HCT116 (cell line): ENCODE measurements at regions not wholly inside any gene's neighbourhood (a gene's known extent, or its start where the extent isn't known, plus 50 kb on each side); places are given as distances from the start of the nearest gene placed in this dataset.

Experiments
- ATAC-seq: fragments of 200-7000 bp; cut with Tn5 transposase; 2 replicates; pipeline ENCODE4 v1.9.1; 2020; ENCODE audit warnings: mild to moderate bottlenecking, moderate library complexity
- BruUV-seq: library from RNA; stranded (reverse); fragments of 400-500 nt; replicated peaks from 2 replicates; lab custom pipeline; 2021; lab: Mats Ljungman, UMichigan
- CTCF ChIA-PET: fragments of 300-600 bp; sonication (Branson Sonifier 250); formaldehyde crosslinking; loops from one replicate; lab custom pipeline; 2021; ENCODE audit warnings: antibody characterized with exemption; lab: Charles Lee
- POLR2A ChIA-PET: fragments of 300-600, 350-600 bp; sonication (Branson Sonifier 250); formaldehyde crosslinking; loops from one replicate; lab custom pipeline; 2021; ENCODE audit warnings: antibody characterized with exemption; lab: Charles Lee
- RAD21 ChIA-PET, 2 experiments: fragments of 300-600 bp; sonication (Branson Sonifier 250); formaldehyde crosslinking; loops; one replicate each; lab custom pipeline; 2023; ENCODE audit warnings: low total read pairs in 2 of 2; ENCODE audit not compliant: uncharacterized antibody in 2 of 2, unreplicated experiment in 2 of 2, low non-redundant PET in 1 of 2; lab: Charles Lee
- DNase-seq: peaks from one replicate; pipeline ENCODE4 v3.0.0-alpha.2; 2010; ENCODE audit warnings: low read depth, low spot score
- H2AFZ ChIP-seq: fragments of 200-600 bp; shearing (Covaris generic), sonication (generic); 2 replicates; pipeline ENCODE4 v1.6.1; 2017; ENCODE audit warnings: low read depth, mixed run types, mixed read lengths, antibody characterized with exemption, low read length; ENCODE audit not compliant: poor library complexity, severe bottlenecking
- H3K27ac ChIP-seq: 2 replicates; pipeline ENCODE4 v1.5.1; 2012; ENCODE audit warnings: low read depth, low read length
- H3K27me3 ChIP-seq: fragments of 200-600 bp; sonication (generic); 2 replicates; pipeline ENCODE4 v1.6.1; 2016; ENCODE audit warnings: mixed run types, low read length, mixed read lengths; ENCODE audit not compliant: insufficient read depth
- H3K36me3 ChIP-seq, 2 experiments: fragments of 200-500 bp in 1 of 2; fragments of 200-600 bp in 1 of 2; sonication (Bioruptor generic) in 1 of 2; sonication (generic) in 1 of 2; 2 replicates each; pipeline versions ENCODE4 v1.5.1 to v1.6.1; 2014 to 2016; ENCODE audit warnings: low read length in 2 of 2, inconsistent platforms in 1 of 2, mixed read lengths in 1 of 2, mixed run types in 1 of 2; ENCODE audit not compliant: insufficient read depth in 2 of 2, control insufficient read depth in 1 of 2
- H3K4me1 ChIP-seq, 2 experiments: fragments of 200-600 bp in 1 of 2; sonication (generic) in 1 of 2; 2 replicates each; pipeline versions ENCODE4 v1.5.1 to v1.6.1; 2012 to 2017; ENCODE audit warnings: low read length in 2 of 2, inconsistent platforms in 1 of 2, mild to moderate bottlenecking in 1 of 2, mixed read lengths in 1 of 2, mixed run types in 1 of 2, moderate library complexity in 1 of 2; ENCODE audit not compliant: insufficient read depth in 2 of 2, control insufficient read depth in 1 of 2
- H3K4me2 ChIP-seq: fragments of 200-600 bp; sonication (generic); 2 replicates; pipeline ENCODE4 v1.6.1; 2017; ENCODE audit warnings: mixed run types, low read length, mixed read lengths
- H3K4me3 ChIP-seq, 2 experiments: fragments of 200-600 bp in 1 of 2; sonication (generic) in 1 of 2; replicated peaks in 1 of 2; 2 replicates each; pipeline ENCODE4 v1.5.1; 2011 to 2016; ENCODE audit warnings: low read length in 2 of 2, control low read depth in 1 of 2, low read depth in 1 of 2, mild to moderate bottlenecking in 1 of 2, mixed read lengths in 1 of 2, mixed run types in 1 of 2
- H3K79me2 ChIP-seq: fragments of 200-600 bp; sonication (generic); 2 replicates; pipeline ENCODE4 v1.6.1; 2017; ENCODE audit warnings: mild to moderate bottlenecking, mixed run types, low read length, moderate library complexity, mixed read lengths; ENCODE audit not compliant: insufficient read depth
- H3K9ac ChIP-seq: fragments of 200-600 bp; sonication (generic); 2 replicates; pipeline ENCODE4 v1.6.1; 2016; ENCODE audit warnings: low read length, mixed read lengths
- H3K9me2 ChIP-seq: fragments of 200-600 bp; sonication (generic), shearing (Covaris generic); 2 replicates; pipeline ENCODE4 v1.6.1; 2017; ENCODE audit warnings: mixed run types, mild to moderate bottlenecking, moderate library complexity; ENCODE audit not compliant: insufficient read depth
- H3K9me3 ChIP-seq, 2 experiments: fragments of 200-500 bp in 1 of 2; fragments of 200-600 bp in 1 of 2; sonication (Bioruptor generic) in 1 of 2; sonication (generic) in 1 of 2; 2 replicates each; pipeline ENCODE4 v1.6.1; 2014 to 2017; ENCODE audit warnings: low read length in 2 of 2, mixed read lengths in 2 of 2, inconsistent platforms in 1 of 2, low read depth in 1 of 2, mild to moderate bottlenecking in 1 of 2, mixed run types in 1 of 2, moderate library complexity in 1 of 2; ENCODE audit not compliant: control insufficient read depth in 1 of 2, insufficient read depth in 1 of 2
- H4K20me1 ChIP-seq: fragments of 200-600 bp; sonication (generic), shearing (Covaris generic); 2 replicates; pipeline ENCODE4 v1.6.1; 2017; ENCODE audit warnings: mixed run types, mild to moderate bottlenecking, moderate library complexity; ENCODE audit not compliant: insufficient read depth
- ATF3 ChIP-seq: IDR thresholded peaks from 2 replicates; pipeline ENCODE4 v1.6.1; 2012
- CBX3 ChIP-seq: IDR thresholded peaks from 2 replicates; pipeline ENCODE4 v1.6.1; 2012; ENCODE audit warnings: low read depth
- CEBPB ChIP-seq: IDR thresholded peaks from 2 replicates; pipeline ENCODE4 v1.6.1; 2012; ENCODE audit warnings: low read depth
- CTCF ChIP-seq, 3 experiments: fragments of 200-600 bp in 1 of 3; sonication (generic) in 1 of 3; IDR thresholded peaks in 2 of 3; conservative IDR thresholded peaks in 1 of 3; 2 replicates each; pipeline ENCODE4 v1.5.1; 2012 to 2017; ENCODE audit warnings: low read depth in 2 of 3, low read length in 2 of 3, antibody characterized with exemption in 1 of 3, borderline replicate concordance in 1 of 3, control low read depth in 1 of 3, mild to moderate bottlenecking in 1 of 3, mixed read lengths in 1 of 3, mixed run types in 1 of 3, moderate library complexity in 1 of 3; ENCODE audit not compliant: insufficient read depth in 1 of 3
- EGR1 ChIP-seq: IDR thresholded peaks from 2 replicates; pipeline ENCODE4 v1.6.1; 2012; ENCODE audit warnings: low read depth
- ELF1 ChIP-seq: IDR thresholded peaks from 2 replicates; pipeline ENCODE4 v1.6.1; 2012; ENCODE audit warnings: low read depth, borderline replicate concordance
- EZH2 ChIP-seq: fragments of 200-600 bp; sonication (generic); IDR thresholded peaks from 2 replicates; pipeline ENCODE4 v1.6.1; 2017; ENCODE audit warnings: antibody characterized with exemption, mixed run types
- EZH2phosphoT487 ChIP-seq: fragments of 200-600 bp; IDR thresholded peaks from 2 replicates; pipeline ENCODE4 v1.6.1; 2018; ENCODE audit warnings: antibody characterized with exemption, borderline replicate concordance
- FOSL1 ChIP-seq: IDR thresholded peaks from 2 replicates; pipeline ENCODE4 v1.6.1; 2012; ENCODE audit warnings: low read depth
- POLR2A ChIP-seq: IDR thresholded peaks from 2 replicates; pipeline ENCODE4 v1.7.0; 2011; ENCODE audit warnings: borderline replicate concordance; ENCODE audit not compliant: insufficient read depth, insufficient read length; ENCODE audit errors: extremely low read depth
- RAD21 ChIP-seq: IDR thresholded peaks from 2 replicates; pipeline ENCODE4 v1.6.1; 2012; ENCODE audit warnings: low read depth, mild to moderate bottlenecking
- REST ChIP-seq: IDR thresholded peaks from 2 replicates; pipeline ENCODE4 v1.6.1; 2012; ENCODE audit warnings: low read depth
- SIN3A ChIP-seq: IDR thresholded peaks from 2 replicates; pipeline ENCODE4 v1.6.1; 2012; ENCODE audit warnings: low read depth
- SP1 ChIP-seq: IDR thresholded peaks from 2 replicates; pipeline ENCODE4 v1.6.1; 2012; ENCODE audit warnings: low read depth
- SRF ChIP-seq: IDR thresholded peaks from 2 replicates; pipeline ENCODE4 v1.6.1; 2012; ENCODE audit warnings: low read depth
- TCF7L2 ChIP-seq: IDR thresholded peaks from 2 replicates; pipeline ENCODE4 v1.7.0; 2011; ENCODE audit warnings: borderline replicate concordance, inconsistent platforms; ENCODE audit not compliant: insufficient read depth, insufficient read length; ENCODE audit errors: extremely low read depth
- YY1 ChIP-seq: IDR thresholded peaks from 2 replicates; pipeline ENCODE4 v1.6.1; 2011; ENCODE audit warnings: low read length, low read depth, moderate library complexity, mild to moderate bottlenecking; ENCODE audit not compliant: insufficient replicate concordance; ENCODE audit errors: extremely low read depth
- ZBTB33 ChIP-seq: IDR thresholded peaks from 2 replicates; pipeline ENCODE4 v1.6.1; 2011; ENCODE audit warnings: mild to moderate bottlenecking, low read length, moderate library complexity; ENCODE audit not compliant: insufficient replicate concordance; ENCODE audit errors: extremely low read depth
- ZFX ChIP-seq: fragments of 450-650 bp; IDR thresholded peaks from 2 replicates; pipeline ENCODE4 v1.6.1; 2017
- ZNF274 ChIP-seq: fragments of 200-500 bp; sonication (Bioruptor generic); IDR thresholded peaks from 2 replicates; pipeline ENCODE4 v1.6.1; 2014; ENCODE audit warnings: mild to moderate bottlenecking, low read depth, low read length, inconsistent platforms
- intact Hi-C: fragments of 100-400 bp; cut with micrococcal nuclease; formaldehyde crosslinking; loops from 2 replicates; pipeline ENCODE4 v1.10.0; 2022

- no peaks in the 10 kb centered on the region for H3K9me3 ChIP-seq
- H3K27ac ChIP-seq = no peak overlapping the region
- H3K4me3 ChIP-seq = no peak overlapping the region
- no peak overlapping the region for H3K4me2 ChIP-seq
- no peak for ATAC-seq
- no peaks in the 10 kb centered on the region for H3K27me3 ChIP-seq
- peaks cover 0 to 4% of the 10 kb centered on the region in 2 experiments; a peak in 2 of 4 replicates for H3K4me1 ChIP-seq
- H4K20me1 ChIP-seq = no peaks in the 10 kb centered on the region
- RAD21 ChIA-PET = no interaction called here
- BruUV-seq = no TSS peak
- TF ChIP-seq ZBTB33 (no peak), CBX3 (no peak), FOSL1 (no peak), TCF7L2 (no peak), EZH2 (no peak), ELF1 (no peak), EZH2phosphoT487 (no peak), CTCF (IDR thresholded peaks at IDR 0.05 in 2 of 3, conservative IDR thresholded peaks at IDR 0.05 in 1 of 3; ENCODE audit: borderline replicate concordance in 1 of 3, insufficient read depth in 1 of 3, low read depth in 2 of 3, low read length in 2 of 3) (no peak), ATF3 (no peak), YY1 (no peak), ZFX (no peak), SP1 (no peak), EGR1 (no peak), ZNF274 (no peak), CEBPB (no peak), RAD21 (no peak), SIN3A (no peak), SRF (no peak), REST (no peak), POLR2A (no peak)
- CTCF ChIA-PET = no interaction called here
- no peak for DNase-seq
- POLR2A ChIA-PET = no interaction called here
- no peaks in the 10 kb centered on the region for H3K9me2 ChIP-seq
- H2AFZ ChIP-seq = no peak overlapping the region
- intact Hi-C loops = no loop called here
- no peak overlapping the region for H3K9ac ChIP-seq
- H3K79me2 ChIP-seq = no peaks in the 10 kb centered on the region
- H3K36me3 ChIP-seq = no peaks in the 10 kb centered on the region
Measured at GRCh38 chr2:39487398-39488250, 50.5 kb upstream of the MAP4K3 start.
